A549 (cell line): ENCODE measurements at regions not wholly inside any gene's neighbourhood (a gene's known extent, or its start where the extent isn't known, plus 50 kb on each side); places are given as distances from the start of the nearest gene placed in this dataset.

Experiments used
- ATAC-seq, 2 experiments: fragments of 200-7000 bp in 1 of 2; fragments of >200 bp in 1 of 2; cut with Nextera tagmentation in 1 of 2; cut with Tn5 transposase in 1 of 2; 3 replicates each; pipeline versions ENCODE4 v1.8.0 to v1.9.1; 2018 to 2020; ENCODE audit warnings: mild to moderate bottlenecking in 1 of 2, moderate library complexity in 1 of 2
- CTCF ChIA-PET: fragments of 300-600 bp; sonication (Branson Sonifier 250); formaldehyde crosslinking; extraction: SDS; loops from one replicate; lab custom pipeline; 2021; ENCODE audit warnings: antibody characterized with exemption, inconsistent platforms; lab: Yijun Ruan, JAX
- POLR2A ChIA-PET: fragments of 350-600 bp; formaldehyde crosslinking; extraction: SDS; loops from one replicate; lab custom pipeline; 2021; ENCODE audit warnings: antibody characterized with exemption, inconsistent platforms; lab: Yijun Ruan, JAX
- DNase-seq, 2 experiments: peaks; one replicate each; pipeline versions ENCODE4 v3.0.0 to v3.0.0-alpha.2; 2011 to 2016; ENCODE audit warnings: low read depth in 1 of 2, low spot score in 1 of 2
- FAIRE-seq: peaks from 2 replicates; lab custom pipeline; 2011; peaks lifted over from hg19 to GRCh38; lab: Jason Lieb, UNC
- H3K27ac ChIP-seq, 2 experiments: fragments of >200 bp; sonication (Bioruptor Twin); formaldehyde crosslinking; 3 replicates each; pipeline ENCODE4 v1.5.1; 2016 to 2017
- H3K4me1 ChIP-seq: fragments of >200 bp; sonication (Bioruptor Twin); formaldehyde crosslinking; 3 replicates; pipeline ENCODE4 v1.6.1; 2016
- H3K4me2 ChIP-seq: fragments of >200 bp; sonication (Bioruptor Twin); formaldehyde crosslinking; 3 replicates; pipeline ENCODE4 v1.6.1; 2016
- H3K4me3 ChIP-seq: fragments of >200 bp; sonication (Bioruptor Twin); formaldehyde crosslinking; 3 replicates; pipeline ENCODE4 v1.5.1; 2016
- H3K9me3 ChIP-seq: fragments of >200 bp; sonication (Bioruptor Twin); formaldehyde crosslinking; 3 replicates; pipeline ENCODE4 v1.6.1; 2016
- CBX8 ChIP-seq: fragments of 200-600 bp; sonication (generic); IDR thresholded peaks from 2 replicates; pipeline ENCODE4 v1.6.1; 2016
- EHMT2 ChIP-seq: fragments of 200-600 bp; sonication (generic); IDR thresholded peaks from 2 replicates; pipeline ENCODE4 v1.6.1; 2016; ENCODE audit warnings: antibody characterized with exemption, low read depth, mild to moderate bottlenecking, moderate library complexity
- GATA3 ChIP-seq: IDR thresholded peaks from 2 replicates; pipeline ENCODE4 v1.6.1; 2012; ENCODE audit warnings: borderline replicate concordance
- HOXA7 ChIP-seq: fragments of 250-450 bp; sonication (Bioruptor Pico); IDR thresholded peaks from 2 replicates; pipeline ENCODE4 v1.5.0; 2020; ENCODE audit warnings: mild to moderate bottlenecking, moderate library complexity
- HOXB13 ChIP-seq: fragments of 250-450 bp; sonication (Bioruptor Pico); IDR thresholded peaks from 2 replicates; pipeline ENCODE4 v1.5.0; 2020; ENCODE audit warnings: low read depth, mild to moderate bottlenecking, moderate library complexity
- JUN ChIP-seq, 2 experiments: fragments of >200 bp; sonication (Bioruptor Twin); formaldehyde crosslinking; IDR thresholded peaks; 2 replicates in 1 of 2; 3 replicates in 1 of 2; pipeline ENCODE4 v1.6.1; 2016 to 2017
- KDM1A ChIP-seq: fragments of 200-600 bp; sonication (generic); IDR thresholded peaks from 2 replicates; pipeline ENCODE4 v1.6.1; 2016; ENCODE audit warnings: low read depth, mild to moderate bottlenecking
- KDM5A ChIP-seq: fragments of 200-600 bp; sonication (generic); IDR thresholded peaks from 2 replicates; pipeline ENCODE4 v1.6.1; 2016; ENCODE audit warnings: antibody characterized with exemption, mild to moderate bottlenecking
- MAZ ChIP-seq: fragments of 150-350 bp; IDR thresholded peaks from 2 replicates; pipeline ENCODE4 v1.6.1; 2014; ENCODE audit warnings: antibody characterized with exemption, low read depth, low read length, borderline replicate concordance
- NFE2L2 ChIP-seq: fragments of 150-350 bp; conservative IDR thresholded peaks from 2 replicates; pipeline ENCODE4 v1.6.1; 2014; ENCODE audit warnings: low read length
- RAD21 ChIP-seq, 2 experiments: fragments of >200 bp in 1 of 2; sonication (Bioruptor Twin) in 1 of 2; formaldehyde crosslinking in 1 of 2; IDR thresholded peaks in 1 of 2; conservative IDR thresholded peaks in 1 of 2; 2 replicates in 1 of 2; 3 replicates in 1 of 2; pipeline ENCODE4 v1.6.1; 2012 to 2018; ENCODE audit warnings: inconsistent platforms in 1 of 2
- SMC3 ChIP-seq: fragments of >200 bp; sonication (Bioruptor Twin); formaldehyde crosslinking; IDR thresholded peaks from 3 replicates; pipeline ENCODE4 v1.6.1; 2018; ENCODE audit warnings: inconsistent platforms
- ZC3H11A ChIP-seq: fragments of 450-650 bp; IDR thresholded peaks from 2 replicates; pipeline ENCODE4 v1.6.1; 2014; ENCODE audit warnings: antibody characterized with exemption, mild to moderate bottlenecking
- ZFP36 ChIP-seq: fragments of 450-650 bp; IDR thresholded peaks from 2 replicates; pipeline ENCODE4 v1.6.1; 2014; ENCODE audit warnings: borderline replicate concordance; ENCODE audit not compliant: partially characterized antibody
- WGBS: methylation state at CpG from one replicate; pipeline ENCODE4 v1.1.6; 2017; ENCODE audit errors: missing lambda C conversion rate; 5-methylcytosine and 5-hydroxymethylcytosine counted together
- TF ChIP-seq, protein P1 (sequence below): fragments of >200 bp; sonication (Bioruptor Twin); formaldehyde crosslinking; IDR thresholded peaks from 3 replicates; pipeline ENCODE4 v1.6.1; 2016
- TF ChIP-seq, protein P2 (sequence below): fragments of 150-350 bp; IDR thresholded peaks from 2 replicates; pipeline ENCODE4 v1.6.1; 2014; ENCODE audit warnings: low read depth, mild to moderate bottlenecking, low read length
- TF ChIP-seq, protein P3 (sequence below): IDR thresholded peaks from 2 replicates; pipeline ENCODE4 v1.6.1; 2012
- TF ChIP-seq, protein P4 (sequence below): fragments of 250-450 bp; sonication (Bioruptor Pico); IDR thresholded peaks from 2 replicates; pipeline ENCODE4 v1.5.0; 2021; ENCODE audit warnings: mild to moderate bottlenecking, moderate library complexity, borderline replicate concordance
- TF ChIP-seq, protein P5 (sequence below): fragments of 250-450 bp; sonication (Bioruptor Pico); IDR thresholded peaks from 2 replicates; pipeline ENCODE4 v1.5.0; 2020; ENCODE audit warnings: low read depth, mild to moderate bottlenecking, moderate library complexity
- TF ChIP-seq, protein P6 (sequence below): fragments of 200-600 bp; sonication (generic); IDR thresholded peaks from 2 replicates; pipeline ENCODE4 v1.6.1; 2016; ENCODE audit warnings: antibody characterized with exemption, mild to moderate bottlenecking, moderate library complexity

DNA sequence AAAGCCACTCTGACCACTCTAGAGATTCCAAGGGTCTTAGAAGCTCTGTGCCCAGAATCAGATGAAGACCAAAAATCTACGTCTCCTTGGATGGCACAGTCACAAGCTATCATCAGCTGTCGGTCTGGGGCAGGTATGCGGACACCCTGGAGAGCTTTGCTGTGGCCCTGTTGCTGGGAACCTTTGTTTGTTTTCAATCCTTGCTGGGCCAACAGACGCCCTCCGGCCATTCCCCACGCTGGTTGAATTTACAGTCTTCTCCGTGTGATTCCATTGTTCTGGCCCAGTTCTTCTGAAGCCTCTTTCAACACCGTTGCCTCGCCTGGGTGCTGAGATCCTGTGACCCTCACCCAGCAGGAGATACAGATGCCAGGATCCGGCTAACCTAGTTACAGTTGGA, 149.4 kb upstream of the PFKP start:
- ChIA-PET CTCF (interaction anchor here (1.1 to 1.2 kb wide), 2 partner anchors 10 to 126 kb away, joined by 4 read pairs; no protein-coding TSS in a partner anchor), POLR2A (no interaction called here)
- no peak overlapping the region for H3K27ac ChIP-seq
- H3K4me1 ChIP-seq = no peaks in the 10 kb centered on the region; the same call in 2 of the 3 replicates
- FAIRE-seq (no peak), ATAC-seq (no peak)
- WGBS = 36% methylated on average over 10 of the region's 10 CpGs
- H3K4me2 ChIP-seq = no peak overlapping the region
- H3K9me3 ChIP-seq = no peaks in the 10 kb centered on the region
- TF ChIP-seq ZC3H11A = no peak
- TF ChIP-seq CBX8 = no peak
- TF ChIP-seq SMC3 = no peak
- TF ChIP-seq JUN (IDR thresholded peaks at IDR 0.05) = no peak
- TF ChIP-seq, protein P1, sequence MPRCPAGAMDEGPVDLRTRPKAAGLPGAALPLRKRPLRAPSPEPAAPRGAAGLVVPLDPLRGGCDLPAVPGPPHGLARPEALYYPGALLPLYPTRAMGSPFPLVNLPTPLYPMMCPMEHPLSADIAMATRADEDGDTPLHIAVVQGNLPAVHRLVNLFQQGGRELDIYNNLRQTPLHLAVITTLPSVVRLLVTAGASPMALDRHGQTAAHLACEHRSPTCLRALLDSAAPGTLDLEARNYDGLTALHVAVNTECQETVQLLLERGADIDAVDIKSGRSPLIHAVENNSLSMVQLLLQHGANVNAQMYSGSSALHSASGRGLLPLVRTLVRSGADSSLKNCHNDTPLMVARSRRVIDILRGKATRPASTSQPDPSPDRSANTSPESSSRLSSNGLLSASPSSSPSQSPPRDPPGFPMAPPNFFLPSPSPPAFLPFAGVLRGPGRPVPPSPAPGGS = no peak
- no peak for TF ChIP-seq EHMT2
- TF ChIP-seq, protein P2, sequence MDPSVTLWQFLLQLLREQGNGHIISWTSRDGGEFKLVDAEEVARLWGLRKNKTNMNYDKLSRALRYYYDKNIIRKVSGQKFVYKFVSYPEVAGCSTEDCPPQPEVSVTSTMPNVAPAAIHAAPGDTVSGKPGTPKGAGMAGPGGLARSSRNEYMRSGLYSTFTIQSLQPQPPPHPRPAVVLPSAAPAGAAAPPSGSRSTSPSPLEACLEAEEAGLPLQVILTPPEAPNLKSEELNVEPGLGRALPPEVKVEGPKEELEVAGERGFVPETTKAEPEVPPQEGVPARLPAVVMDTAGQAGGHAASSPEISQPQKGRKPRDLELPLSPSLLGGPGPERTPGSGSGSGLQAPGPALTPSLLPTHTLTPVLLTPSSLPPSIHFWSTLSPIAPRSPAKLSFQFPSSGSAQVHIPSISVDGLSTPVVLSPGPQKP = no peak
- no peak for TF ChIP-seq HOXA7
- TF ChIP-seq MAZ = no peak
- TF ChIP-seq KDM5A = no peak
- TF ChIP-seq ZFP36 = no peak
- no peak for TF ChIP-seq KDM1A
- no peak for TF ChIP-seq GATA3
- TF ChIP-seq HOXB13 (CRISPR knock-in tag) = no peak
- TF ChIP-seq RAD21 (conservative IDR thresholded peaks at IDR 0.05 in 1 of 2, IDR thresholded peaks at IDR 0.05 in 1 of 2) = no peak
- TF ChIP-seq, protein P3, sequence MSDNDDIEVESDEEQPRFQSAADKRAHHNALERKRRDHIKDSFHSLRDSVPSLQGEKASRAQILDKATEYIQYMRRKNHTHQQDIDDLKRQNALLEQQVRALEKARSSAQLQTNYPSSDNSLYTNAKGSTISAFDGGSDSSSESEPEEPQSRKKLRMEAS = no peak
- TF ChIP-seq, protein P4, sequence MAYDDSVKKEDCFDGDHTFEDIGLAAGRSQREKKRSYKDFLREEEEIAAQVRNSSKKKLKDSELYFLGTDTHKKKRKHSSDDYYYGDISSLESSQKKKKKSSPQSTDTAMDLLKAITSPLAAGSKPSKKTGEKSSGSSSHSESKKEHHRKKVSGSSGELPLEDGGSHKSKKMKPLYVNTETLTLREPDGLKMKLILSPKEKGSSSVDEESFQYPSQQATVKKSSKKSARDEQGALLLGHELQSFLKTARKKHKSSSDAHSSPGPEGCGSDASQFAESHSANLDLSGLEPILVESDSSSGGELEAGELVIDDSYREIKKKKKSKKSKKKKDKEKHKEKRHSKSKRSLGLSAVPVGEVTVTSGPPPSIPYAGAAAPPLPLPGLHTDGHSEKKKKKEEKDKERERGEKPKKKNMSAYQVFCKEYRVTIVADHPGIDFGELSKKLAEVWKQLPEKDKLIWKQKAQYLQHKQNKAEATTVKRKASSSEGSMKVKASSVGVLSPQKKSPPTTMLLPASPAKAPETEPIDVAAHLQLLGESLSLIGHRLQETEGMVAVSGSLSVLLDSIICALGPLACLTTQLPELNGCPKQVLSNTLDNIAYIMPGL (CRISPR knock-in tag) = no peak
- no peak for TF ChIP-seq NFE2L2
- TF ChIP-seq, all 56 proteins: peak for 0
- no peak for DNase-seq
- H3K4me3 ChIP-seq = no peak overlapping the region

DNA sequence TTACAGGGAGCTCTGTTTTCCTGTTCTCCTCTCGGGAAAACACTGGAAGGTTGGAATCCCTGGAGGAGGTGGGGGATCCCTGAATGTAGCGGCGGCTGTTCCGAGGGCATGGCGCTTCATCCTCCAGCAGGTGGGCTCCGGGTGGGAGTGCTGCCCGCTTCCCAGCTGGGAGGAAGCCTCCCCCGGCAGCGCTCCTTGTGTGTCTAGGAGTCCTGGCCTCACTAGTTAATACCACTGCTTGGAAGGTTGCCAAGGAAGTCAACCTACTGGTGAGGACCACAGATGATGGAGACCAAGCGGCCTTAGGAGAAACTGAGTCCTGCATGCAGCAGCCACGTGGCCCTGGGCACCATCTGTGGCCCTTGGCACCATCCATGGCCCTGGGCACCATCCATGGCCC, 151.9 kb upstream of the PFKP start:
- no peak for ATAC-seq
- CTCF ChIA-PET = interaction anchor here (1.2 to 2.0 kb wide), 2 partner anchors 13 to 128 kb away, joined by 5 to 6 read pairs; no protein-coding TSS in a partner anchor
- TF ChIP-seq, protein P5, sequence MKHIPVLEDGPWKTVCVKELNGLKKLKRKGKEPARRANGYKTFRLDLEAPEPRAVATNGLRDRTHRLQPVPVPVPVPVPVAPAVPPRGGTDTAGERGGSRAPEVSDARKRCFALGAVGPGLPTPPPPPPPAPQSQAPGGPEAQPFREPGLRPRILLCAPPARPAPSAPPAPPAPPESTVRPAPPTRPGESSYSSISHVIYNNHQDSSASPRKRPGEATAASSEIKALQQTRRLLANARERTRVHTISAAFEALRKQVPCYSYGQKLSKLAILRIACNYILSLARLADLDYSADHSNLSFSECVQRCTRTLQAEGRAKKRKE (CRISPR knock-in tag) = no peak
- TF ChIP-seq, protein P6, sequence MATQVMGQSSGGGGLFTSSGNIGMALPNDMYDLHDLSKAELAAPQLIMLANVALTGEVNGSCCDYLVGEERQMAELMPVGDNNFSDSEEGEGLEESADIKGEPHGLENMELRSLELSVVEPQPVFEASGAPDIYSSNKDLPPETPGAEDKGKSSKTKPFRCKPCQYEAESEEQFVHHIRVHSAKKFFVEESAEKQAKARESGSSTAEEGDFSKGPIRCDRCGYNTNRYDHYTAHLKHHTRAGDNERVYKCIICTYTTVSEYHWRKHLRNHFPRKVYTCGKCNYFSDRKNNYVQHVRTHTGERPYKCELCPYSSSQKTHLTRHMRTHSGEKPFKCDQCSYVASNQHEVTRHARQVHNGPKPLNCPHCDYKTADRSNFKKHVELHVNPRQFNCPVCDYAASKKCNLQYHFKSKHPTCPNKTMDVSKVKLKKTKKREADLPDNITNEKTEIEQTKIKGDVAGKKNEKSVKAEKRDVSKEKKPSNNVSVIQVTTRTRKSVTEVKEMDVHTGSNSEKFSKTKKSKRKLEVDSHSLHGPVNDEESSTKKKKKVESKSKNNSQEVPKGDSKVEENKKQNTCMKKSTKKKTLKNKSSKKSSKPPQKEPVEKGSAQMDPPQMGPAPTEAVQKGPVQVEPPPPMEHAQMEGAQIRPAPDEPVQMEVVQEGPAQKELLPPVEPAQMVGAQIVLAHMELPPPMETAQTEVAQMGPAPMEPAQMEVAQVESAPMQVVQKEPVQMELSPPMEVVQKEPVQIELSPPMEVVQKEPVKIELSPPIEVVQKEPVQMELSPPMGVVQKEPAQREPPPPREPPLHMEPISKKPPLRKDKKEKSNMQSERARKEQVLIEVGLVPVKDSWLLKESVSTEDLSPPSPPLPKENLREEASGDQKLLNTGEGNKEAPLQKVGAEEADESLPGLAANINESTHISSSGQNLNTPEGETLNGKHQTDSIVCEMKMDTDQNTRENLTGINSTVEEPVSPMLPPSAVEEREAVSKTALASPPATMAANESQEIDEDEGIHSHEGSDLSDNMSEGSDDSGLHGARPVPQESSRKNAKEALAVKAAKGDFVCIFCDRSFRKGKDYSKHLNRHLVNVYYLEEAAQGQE = no peak
- no peaks in the 10 kb centered on the region for H3K4me1 ChIP-seq
- no peak for DNase-seq
- H3K4me3 ChIP-seq = no peak overlapping the region
- WGBS = 69% methylated on average over 8 of the region's 11 CpGs
- POLR2A ChIA-PET = no interaction called here
- no peak for FAIRE-seq
- H3K27ac ChIP-seq = no peak overlapping the region
- H3K9me3 ChIP-seq = no peaks in the 10 kb centered on the region
- no peak overlapping the region for H3K4me2 ChIP-seq
